Middle frontal gyrus (tissue), 1 donor: ENCODE measurements at regions not wholly inside any gene's neighbourhood (a gene's known extent, or its start where the extent isn't known, plus 50 kb on each side); places are given as distances from the start of the nearest gene placed in this dataset.

Experiments
- DNase-seq: peaks from one replicate; pipeline ENCODE4 v3.0.0-alpha.2; 2015; ENCODE audit warnings: low spot score; ENCODE audit errors: extremely low spot score

- no peak for DNase-seq
Measured at GRCh38 chr13:22599156-22599555, 581.6 kb upstream of the SGCG start.

GRCh38 chr13:22618002-22618401 is 562.8 kb upstream of the SGCG start:
- DNase-seq, result no peak

GRCh38 chr13:22625691-22626090 is 555.1 kb upstream of the SGCG start:
- DNase-seq, result no peak

- DNase-seq, result no peak
Measured at GRCh38 chr13:22629374-22629773, 551.4 kb upstream of the SGCG start.

GRCh38 chr13:22642088-22642487 is 538.7 kb upstream of the SGCG start:
- no peak for DNase-seq

- no peak for DNase-seq
Measured at GRCh38 chr13:22644941-22645340, 535.8 kb upstream of the SGCG start.

- DNase-seq, result no peak
Measured at GRCh38 chr13:22647156-22647850, 533.5 kb upstream of the SGCG start.

GRCh38 chr13:22648320-22648801 is 532.4 kb upstream of the SGCG start:
- DNase-seq, result no peak

GRCh38 chr13:22652796-22653195 is 528.0 kb upstream of the SGCG start:
- no peak for DNase-seq

GRCh38 chr13:22653866-22654265 is 526.9 kb upstream of the SGCG start:
- DNase-seq, result no peak

- DNase-seq, result no peak
Measured at GRCh38 chr13:22655106-22655852, 525.5 kb upstream of the SGCG start.

- no peak for DNase-seq
Measured at GRCh38 chr13:22662771-22663170, 518.0 kb upstream of the SGCG start.

- no peak for DNase-seq
Measured at GRCh38 chr13:22665506-22665905, 515.3 kb upstream of the SGCG start.

- no peak for DNase-seq
Measured at GRCh38 chr13:22690756-22691155, 490.0 kb upstream of the SGCG start.

GRCh38 chr13:22693691-22694090 is 487.1 kb upstream of the SGCG start:
- DNase-seq, result no peak

- DNase-seq, result no peak
Measured at GRCh38 chr13:22696433-22696832, 484.3 kb upstream of the SGCG start.

- no peak for DNase-seq
Measured at GRCh38 chr13:22698467-22698866, 482.3 kb upstream of the SGCG start.

- DNase-seq, result no peak
Measured at GRCh38 chr13:22700246-22700887, 480.4 kb upstream of the SGCG start.

- no peak for DNase-seq
Measured at GRCh38 chr13:22703601-22704209, 477.1 kb upstream of the SGCG start.

- DNase-seq, result no peak
Measured at GRCh38 chr13:22707946-22708345, 472.8 kb upstream of the SGCG start.

GRCh38 chr13:22717036-22717435 is 463.7 kb upstream of the SGCG start:
- DNase-seq, result no peak

- no peak for DNase-seq
Measured at GRCh38 chr13:22726726-22727125, 454.1 kb upstream of the SGCG start.
